Jurkat, Clone E6-1 (cell line): ENCODE measurements at regions not wholly inside any gene's neighbourhood (a gene's known extent, or its start where the extent isn't known, plus 50 kb on each side); places are given as distances from the start of the nearest gene placed in this dataset.

ENCODE experiments used
- DNase-seq: peaks from one replicate; pipeline ENCODE4 v3.0.0-alpha.2; 2011; ENCODE audit warnings: low read depth, low spot score
- H3K4me3 ChIP-seq: 2 replicates; pipeline ENCODE4 v1.5.1; 2011; ENCODE audit warnings: mild to moderate bottlenecking, low read length, control low read depth, moderate library complexity

GRCh38 chr3:103082501-103082900 lies 647.7 kb downstream of the ZPLD1 start:
- no peak overlapping the region for H3K4me3 ChIP-seq
- DNase-seq, result no peak

- DNase-seq, result no peak
- H3K4me3 ChIP-seq, result no peak overlapping the region
These were observed 649.2 kb downstream of the ZPLD1 start for GRCh38 chr3:103083848-103084631.

GRCh38 chr3:103085465-103085864 lies 650.6 kb downstream of the ZPLD1 start:
- H3K4me3 ChIP-seq, result no peak overlapping the region
- no peak for DNase-seq

- no peak for DNase-seq
- H3K4me3 ChIP-seq, result no peak overlapping the region
These were observed 654.9 kb downstream of the ZPLD1 start for GRCh38 chr3:103089758-103090157.

- no peak overlapping the region for H3K4me3 ChIP-seq
- DNase-seq, result no peak
These were observed 670.4 kb downstream of the ZPLD1 start for GRCh38 chr3:103105206-103105605.

- no peak for DNase-seq
These were observed 677.5 kb downstream of the ZPLD1 start for GRCh38 chr3:103112273-103112672.

GRCh38 chr3:103126115-103126514 lies 691.3 kb downstream of the ZPLD1 start:
- H3K4me3 ChIP-seq, result no peak overlapping the region
- DNase-seq, result no peak

More at GRCh38 chr3:103112273-103112672, 677.5 kb downstream of the ZPLD1 start:
- H3K4me3 ChIP-seq, result no peak overlapping the region

GRCh38 chr3:103127098-103127630 lies 692.3 kb downstream of the ZPLD1 start:
- H3K4me3 ChIP-seq, result no peak overlapping the region
- no peak for DNase-seq

- DNase-seq, result no peak
- no peak overlapping the region for H3K4me3 ChIP-seq
These were observed 692.9 kb downstream of the ZPLD1 start for GRCh38 chr3:103127737-103128136.

- DNase-seq, result no peak
- H3K4me3 ChIP-seq, result no peak overlapping the region
These were observed 699.4 kb downstream of the ZPLD1 start for GRCh38 chr3:103134023-103134724.

- H3K4me3 ChIP-seq, result no peak overlapping the region
- peak; percentile 29 for DNase-seq
These were observed 701.8 kb downstream of the ZPLD1 start for GRCh38 chr3:103136621-103137020.

GRCh38 chr3:103137830-103138229 lies 703.0 kb downstream of the ZPLD1 start:
- no peak for DNase-seq
- H3K4me3 ChIP-seq, result no peak overlapping the region

GRCh38 chr3:103158183-103158582 lies 723.4 kb downstream of the ZPLD1 start:
- DNase-seq, result no peak
- no peak overlapping the region for H3K4me3 ChIP-seq

GRCh38 chr3:103166890-103167289 lies 732.1 kb downstream of the ZPLD1 start:
- DNase-seq, result no peak
- no peak overlapping the region for H3K4me3 ChIP-seq

GRCh38 chr3:103167850-103168249 lies 733.0 kb downstream of the ZPLD1 start:
- no peak overlapping the region for H3K4me3 ChIP-seq
- DNase-seq, result no peak

- no peak for DNase-seq
These were observed 734.5 kb downstream of the ZPLD1 start for GRCh38 chr3:103169289-103169688.

GRCh38 chr3:103170651-103171050 lies 735.8 kb downstream of the ZPLD1 start:
- no peak for DNase-seq
- no peak overlapping the region for H3K4me3 ChIP-seq

More at GRCh38 chr3:103169289-103169688, 734.5 kb downstream of the ZPLD1 start:
- no peak overlapping the region for H3K4me3 ChIP-seq

- no peak for DNase-seq
- no peak overlapping the region for H3K4me3 ChIP-seq
These were observed 739.1 kb downstream of the ZPLD1 start for GRCh38 chr3:103173940-103174339.

- no peak for DNase-seq
- H3K4me3 ChIP-seq, result no peak overlapping the region
These were observed 746.3 kb downstream of the ZPLD1 start for GRCh38 chr3:103181160-103181559.

- no peak overlapping the region for H3K4me3 ChIP-seq
- DNase-seq, result no peak
These were observed 750.0 kb downstream of the ZPLD1 start for GRCh38 chr3:103184772-103185171.
